Calu3 (cell line): ENCODE measurements at regions not wholly inside any gene's neighbourhood (a gene's known extent, or its start where the extent isn't known, plus 50 kb on each side); places are given as distances from the start of the nearest gene placed in this dataset.

Source experiments
- BruUV-seq: library from RNA; stranded (reverse); fragments of 400-500 nt; replicated peaks from 2 replicates; lab custom pipeline; 2021; lab: Mats Ljungman, UMichigan
- CTCF ChIA-PET: fragments of 300-600 bp; sonication (Branson Sonifier 250); formaldehyde crosslinking; loops from one replicate; lab custom pipeline; 2022; ENCODE audit warnings: antibody characterized with exemption; lab: Charles Lee
- DNase-seq: peaks from one replicate; pipeline ENCODE4 v3.0.0; 2022
- H3K27ac Mint-ChIP-seq: one replicate; pipeline ENCODE4 v1.8.0; 2022; ENCODE audit warnings: mixed read lengths; ENCODE audit not compliant: unreplicated experiment
- H3K27me3 Mint-ChIP-seq: one replicate; pipeline ENCODE4 v1.8.0; 2022; ENCODE audit warnings: mixed read lengths; ENCODE audit not compliant: unreplicated experiment
- H3K36me3 Mint-ChIP-seq: one replicate; pipeline ENCODE4 v1.8.0; 2022; ENCODE audit warnings: mild to moderate bottlenecking, moderate library complexity, mixed read lengths; ENCODE audit not compliant: insufficient read depth, unreplicated experiment
- H3K4me1 Mint-ChIP-seq: one replicate; pipeline ENCODE4 v1.8.0; 2022; ENCODE audit warnings: mild to moderate bottlenecking, low read depth, mixed read lengths; ENCODE audit not compliant: unreplicated experiment
- H3K4me3 Mint-ChIP-seq: one replicate; pipeline ENCODE4 v1.8.0; 2022; ENCODE audit warnings: mild to moderate bottlenecking, low read depth, moderate library complexity, mixed read lengths; ENCODE audit not compliant: unreplicated experiment
- H3K9me3 Mint-ChIP-seq: one replicate; pipeline ENCODE4 v1.8.0; 2022; ENCODE audit warnings: low read depth, mixed read lengths; ENCODE audit not compliant: unreplicated experiment
- CTCF ChIP-seq: fragments of 200-600 bp; IDR thresholded peaks from one replicate; pipeline ENCODE4 v1.8.0; 2022; ENCODE audit warnings: antibody characterized with exemption; ENCODE audit not compliant: unreplicated experiment
- intact Hi-C: fragments of 100-400 bp; cut with micrococcal nuclease; formaldehyde crosslinking; loops from one replicate; pipeline ENCODE4 v1.10.0; 2022; ENCODE audit not compliant: unreplicated experiment

- no TSS peak for BruUV-seq
- H3K9me3 Mint-ChIP-seq = no peaks in the 10 kb centered on the region
- intact Hi-C loops = loop anchor here (5.0 kb wide), 1 partner anchor 342 kb away; no protein-coding TSS in a partner anchor
- no peaks in the 10 kb centered on the region for H3K36me3 Mint-ChIP-seq
- no peak for TF ChIP-seq CTCF
- no peak for DNase-seq
- H3K27ac Mint-ChIP-seq = no peak overlapping the region
- no peak overlapping the region for H3K4me3 Mint-ChIP-seq
- CTCF ChIA-PET = no interaction called here
- H3K4me1 Mint-ChIP-seq = no peaks in the 10 kb centered on the region
- H3K27me3 Mint-ChIP-seq = no peaks in the 10 kb centered on the region
Measured at GRCh38 chr11:92554688-92555087, 330.1 kb downstream of the FAT3 start.

GRCh38 chr11:92556431-92556830 is 331.8 kb downstream of the FAT3 start:
- CTCF ChIA-PET = no interaction called here
- peak; percentile 10 for DNase-seq
- Mint-ChIP-seq H3K9me3 (no peaks in the 10 kb centered on the region), H3K27me3 (no peaks in the 10 kb centered on the region), H3K4me1 (no peaks in the 10 kb centered on the region), H3K4me3 (no peak overlapping the region), H3K27ac (no peak overlapping the region), H3K36me3 (no peaks in the 10 kb centered on the region)
- BruUV-seq = no TSS peak
- TF ChIP-seq CTCF = no peak
- intact Hi-C loops = no loop called here

- H3K9me3 Mint-ChIP-seq = no peaks in the 10 kb centered on the region
- no peak for TF ChIP-seq CTCF
- intact Hi-C loops = no loop called here
- BruUV-seq = no TSS peak
- no peaks in the 10 kb centered on the region for H3K4me1 Mint-ChIP-seq
- H3K27ac Mint-ChIP-seq = no peak overlapping the region
- no peaks in the 10 kb centered on the region for H3K36me3 Mint-ChIP-seq
- DNase-seq = no peak
- no peaks in the 10 kb centered on the region for H3K27me3 Mint-ChIP-seq
- CTCF ChIA-PET = no interaction called here
- H3K4me3 Mint-ChIP-seq = no peak overlapping the region
Measured at GRCh38 chr11:92557879-92558278, 333.3 kb downstream of the FAT3 start.

GRCh38 chr11:92558323-92558722 is 333.7 kb downstream of the FAT3 start:
- intact Hi-C loops = no loop called here
- no peaks in the 10 kb centered on the region for H3K4me1 Mint-ChIP-seq
- no peaks in the 10 kb centered on the region for H3K36me3 Mint-ChIP-seq
- CTCF ChIA-PET = interaction anchor here (0.6 to 0.7 kb wide), 2 partner anchors 346 to 380 kb away, joined by 3 to 4 read pairs; no protein-coding TSS in a partner anchor
- no TSS peak for BruUV-seq
- H3K27me3 Mint-ChIP-seq = no peaks in the 10 kb centered on the region
- H3K9me3 Mint-ChIP-seq = no peaks in the 10 kb centered on the region
- no peak for DNase-seq
- no peak overlapping the region for H3K4me3 Mint-ChIP-seq
- H3K27ac Mint-ChIP-seq = no peak overlapping the region
- no peak for TF ChIP-seq CTCF
